Heart left ventricle (tissue), 13 donors: ENCODE measurements at regions not wholly inside any gene's neighbourhood (a gene's known extent, or its start where the extent isn't known, plus 50 kb on each side); places are given as distances from the start of the nearest gene placed in this dataset.

Experiments
- CTCF ChIP-seq, 12 donors: fragments of 200-600 bp; sonication (generic) in 4 of 12; IDR thresholded peaks; one replicate each; pipeline versions ENCODE4 v1.5.0 to v1.8.0; 2018 to 2022; ENCODE audit warnings: antibody characterized with exemption in 12 of 12, mild to moderate bottlenecking in 5 of 12
- POLR2A ChIP-seq, 2 donors: fragments of 450-650 bp; IDR thresholded peaks; one replicate each; pipeline ENCODE4 v1.6.1; 2017; ENCODE audit warnings: antibody characterized with exemption in 2 of 2, mild to moderate bottlenecking in 2 of 2, moderate library complexity in 2 of 2
- donor health status: ischemic (EF 13 %, LVEDD 7.1; RV severe dilation, severe dysfunction).
- donor health status: DM: no; HTN: yes; CAD: no.
- donor health status: DM: no; HTN: no; CAD: no.
- donor health status: ischemic (EF 25% LVEDD 6.9; RV normal size, moderate dysfunction).
- donor health status: ischemic (EF 25% LVEDD 5.7; RV mildly dilated, moderate dysfunction).
- donor health status: ischemic (EF 35%, LVEDD 5.7; RV mildly dilated, moderate dysfunction).
- donor health status: nonischemic (EF 11% LVEDD 7.7; RV severe dilation, severe dysfunction).
- donor health status: DM: yes; HTN: yes; CAD: no.
- donor health status: PGD.
- donor health status: ischemic (EF 29% LVEDD 5.4; RV normal size, mild dysfunction).
- donor health status: nonischemic (EF 23%, LVEDD 6.1; RV moderate dilation, normal function).

DNA sequence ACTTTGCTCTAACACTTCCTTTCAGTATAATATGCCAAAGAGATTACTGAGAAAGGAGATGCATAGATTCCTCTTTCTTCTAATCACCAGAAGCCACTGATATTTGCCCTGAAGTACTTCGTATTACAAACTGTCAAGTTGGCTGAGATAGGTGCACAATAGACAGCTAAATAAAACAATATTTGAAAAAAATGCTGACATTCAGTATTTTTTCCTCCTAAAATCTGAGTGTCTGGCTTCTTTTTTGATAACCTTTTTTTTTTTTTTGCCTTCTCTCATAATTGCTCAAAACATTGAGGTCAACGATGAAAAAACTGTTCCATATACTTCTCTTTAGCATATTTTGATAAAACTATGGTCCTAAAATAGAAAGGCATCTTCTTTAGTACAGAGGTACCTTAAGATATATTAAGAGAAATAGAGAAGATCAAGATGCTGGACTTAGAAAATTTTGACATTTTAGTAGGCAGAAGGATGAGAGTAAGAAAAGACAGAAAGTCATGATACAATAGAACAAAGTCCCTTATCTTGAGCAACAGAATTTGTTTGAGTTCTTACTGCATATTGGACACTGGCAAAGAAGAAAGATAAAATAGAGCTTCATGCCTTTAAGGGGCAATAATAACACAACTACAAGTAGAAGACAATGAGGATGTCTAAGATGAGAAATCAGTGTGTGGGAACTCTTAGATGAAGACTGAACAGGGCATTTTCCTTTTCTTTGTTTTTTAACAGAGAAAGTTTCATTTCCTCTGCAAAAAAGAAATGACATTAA, 220.7 kb downstream of the PTH2R start:
- TF ChIP-seq POLR2A (IDR thresholded peaks at IDR 0.05) (no peak), CTCF (IDR thresholded peaks at IDR 0.05) (no peak)
